IPS DF 6.9 (cell line): ENCODE measurements at regions not wholly inside any gene's neighbourhood (a gene's known extent, or its start where the extent isn't known, plus 50 kb on each side); places are given as distances from the start of the nearest gene placed in this dataset.

ENCODE experiments used
- DNase-seq: peaks from one replicate; pipeline ENCODE4 v3.0.0-alpha.2; 2013; ENCODE audit warnings: low read depth, low spot score
- H3K27ac ChIP-seq: one replicate; pipeline ENCODE4 v1.5.1; 2013; ENCODE audit warnings: low read length, control low read depth
- H3K27me3 ChIP-seq: 2 replicates; pipeline ENCODE4 v1.6.1; 2013; ENCODE audit warnings: mild to moderate bottlenecking, low read length; ENCODE audit not compliant: control insufficient read depth, insufficient read depth
- H3K36me3 ChIP-seq: 2 replicates; pipeline ENCODE4 v1.6.1; 2013; ENCODE audit warnings: low read length; ENCODE audit not compliant: control insufficient read depth, insufficient read depth
- H3K4me1 ChIP-seq: 2 replicates; pipeline ENCODE4 v1.6.1; 2013; ENCODE audit warnings: low read length; ENCODE audit not compliant: control insufficient read depth, insufficient read depth
- H3K4me3 ChIP-seq: 2 replicates; pipeline ENCODE4 v1.5.1; 2013; ENCODE audit warnings: mild to moderate bottlenecking, low read length
- H3K9me3 ChIP-seq: 2 replicates; pipeline ENCODE4 v1.6.1; 2013; ENCODE audit warnings: low read length, inconsistent platforms; ENCODE audit not compliant: control insufficient read depth, insufficient read depth
- whole genome bisulfite sequencing: extraction: QIAGEN DNeasy Blood & Tissue Kit; methylation state at CpG from one replicate; pipeline ENCODE4 v1.1.7; 2013; ENCODE audit warnings: mixed read lengths, missing lambda C conversion rate; ENCODE audit not compliant: insufficient read length, insufficient coverage; 5-methylcytosine and 5-hydroxymethylcytosine counted together

- no peaks in the 10 kb centered on the region for H3K36me3 ChIP-seq
- no peak for DNase-seq
- H3K9me3 ChIP-seq, result no peaks in the 10 kb centered on the region
- no peaks in the 10 kb centered on the region for H3K27me3 ChIP-seq
- peaks cover 2% of the 10 kb centered on the region; the same call in 1 of the 2 replicates for H3K4me1 ChIP-seq
- WGBS, result no CpG with 5 or more reads among the region's 7 CpGs
- no peak overlapping the region for H3K27ac ChIP-seq
- no peak overlapping the region for H3K4me3 ChIP-seq
Observed at GRCh38 chr7:101708223-101708622, 79.1 kb upstream of the MYL10 start.

GRCh38 chr7:101712652-101713051, 83.6 kb upstream of the MYL10 start:
- no CpG with 5 or more reads among the region's 3 CpGs for WGBS
- no peak overlapping the region for H3K27ac ChIP-seq
- no peaks in the 10 kb centered on the region for H3K36me3 ChIP-seq

GRCh38 chr7:101714097-101714496, 85.0 kb upstream of the MYL10 start:
- H3K4me1 ChIP-seq, result no peaks in the 10 kb centered on the region
- DNase-seq, result no peak
- no peak overlapping the region for H3K27ac ChIP-seq
- no peaks in the 10 kb centered on the region for H3K9me3 ChIP-seq
- no peak overlapping the region for H3K4me3 ChIP-seq
- no peaks in the 10 kb centered on the region for H3K27me3 ChIP-seq
- H3K36me3 ChIP-seq, result no peaks in the 10 kb centered on the region
- WGBS, result no CpG with 5 or more reads among the region's 7 CpGs

More at GRCh38 chr7:101712652-101713051, 83.6 kb upstream of the MYL10 start:
- peaks cover 2% of the 10 kb centered on the region; the same call in 1 of the 2 replicates for H3K4me1 ChIP-seq
- H3K9me3 ChIP-seq, result no peaks in the 10 kb centered on the region
- H3K27me3 ChIP-seq, result no peaks in the 10 kb centered on the region
- no peak for DNase-seq
- no peak overlapping the region for H3K4me3 ChIP-seq

- no peak overlapping the region for H3K4me3 ChIP-seq
Observed at GRCh38 chr7:101717628-101718357, 88.7 kb upstream of the MYL10 start.

GRCh38 chr7:101718363-101719122, 89.4 kb upstream of the MYL10 start:
- Histone ChIP-seq H3K9me3 (no peaks in the 10 kb centered on the region), H3K4me3 (no peak overlapping the region), H3K27me3 (no peaks in the 10 kb centered on the region), H3K36me3 (no peaks in the 10 kb centered on the region), H3K27ac (no peak overlapping the region), H3K4me1 (no peaks in the 10 kb centered on the region)
- no CpG with 5 or more reads among the region's 26 CpGs for WGBS
- DNase-seq, result no peak

More at GRCh38 chr7:101717628-101718357, 88.7 kb upstream of the MYL10 start:
- no CpG with 5 or more reads among the region's 25 CpGs for WGBS
- no peak for DNase-seq
- Histone ChIP-seq H3K27me3 (no peaks in the 10 kb centered on the region), H3K36me3 (no peaks in the 10 kb centered on the region), H3K27ac (no peak overlapping the region), H3K4me1 (no peaks in the 10 kb centered on the region), H3K9me3 (no peaks in the 10 kb centered on the region)

GRCh38 chr7:101719123-101719470, 90.0 kb upstream of the MYL10 start:
- no peak overlapping the region for H3K4me3 ChIP-seq
- H3K4me1 ChIP-seq, result no peaks in the 10 kb centered on the region
- H3K36me3 ChIP-seq, result no peaks in the 10 kb centered on the region
- no peaks in the 10 kb centered on the region for H3K9me3 ChIP-seq
- no CpG with 5 or more reads among the region's 9 CpGs for WGBS
- H3K27me3 ChIP-seq, result no peaks in the 10 kb centered on the region
- no peak for DNase-seq
- no peak overlapping the region for H3K27ac ChIP-seq

GRCh38 chr7:101720324-101720723, 91.2 kb upstream of the MYL10 start:
- H3K27me3 ChIP-seq, result no peaks in the 10 kb centered on the region
- H3K4me1 ChIP-seq, result no peaks in the 10 kb centered on the region
- H3K9me3 ChIP-seq, result no peaks in the 10 kb centered on the region
- no peak for DNase-seq
- no CpG with 5 or more reads among the region's 5 CpGs for WGBS
- H3K27ac ChIP-seq, result no peak overlapping the region
- H3K4me3 ChIP-seq, result no peak overlapping the region
- H3K36me3 ChIP-seq, result no peaks in the 10 kb centered on the region

- Histone ChIP-seq H3K4me1 (no peaks in the 10 kb centered on the region), H3K9me3 (no peaks in the 10 kb centered on the region), H3K27ac (no peak overlapping the region), H3K27me3 (no peaks in the 10 kb centered on the region), H3K4me3 (no peak overlapping the region), H3K36me3 (no peaks in the 10 kb centered on the region)
- WGBS, result no CpG with 5 or more reads among the region's 21 CpGs
- no peak for DNase-seq
Observed at GRCh38 chr7:101722247-101722646, 93.2 kb upstream of the MYL10 start.

- H3K27me3 ChIP-seq, result no peaks in the 10 kb centered on the region
- H3K27ac ChIP-seq, result no peak overlapping the region
Observed at GRCh38 chr7:101723835-101724234, 93.6 kb upstream of the CUX1 start.

GRCh38 chr7:101724957-101725356, 92.5 kb upstream of the CUX1 start:
- no peaks in the 10 kb centered on the region for H3K36me3 ChIP-seq
- no peak for DNase-seq
- WGBS, result no CpG with 5 or more reads among the region's 9 CpGs
- H3K4me3 ChIP-seq, result no peak overlapping the region
- H3K4me1 ChIP-seq, result no peaks in the 10 kb centered on the region
- no peaks in the 10 kb centered on the region for H3K9me3 ChIP-seq
- H3K27me3 ChIP-seq, result no peaks in the 10 kb centered on the region
- no peak overlapping the region for H3K27ac ChIP-seq

More at GRCh38 chr7:101723835-101724234, 93.6 kb upstream of the CUX1 start:
- WGBS, result no CpG with 5 or more reads among the region's 1 CpG
- Histone ChIP-seq H3K36me3 (no peaks in the 10 kb centered on the region), H3K4me3 (no peak overlapping the region), H3K4me1 (no peaks in the 10 kb centered on the region), H3K9me3 (no peaks in the 10 kb centered on the region)
- DNase-seq, result no peak
